DMS53 treated with DMSO at 0.1 percent for 48 hours (cell line): ENCODE measurements at regions not wholly inside any gene's neighbourhood (a gene's known extent, or its start where the extent isn't known, plus 50 kb on each side); places are given as distances from the start of the nearest gene placed in this dataset.
"Not testable (repeated sequence)": the region's sequence is repeated elsewhere in the genome, so short reads cannot be mapped to it uniquely, and the experiment has no call there.

Experiments used
- DNase-seq: peaks from one replicate; lab custom pipeline; 2025; ENCODE audit not compliant: unreplicated experiment; lab: John Stamatoyannopoulos, UW

GRCh38 chr14:43471595-43471994, 1035.5 kb downstream of the FSCB start:
- DNase-seq: no peak

- no peak for DNase-seq
These were observed 1042.1 kb downstream of the FSCB start for GRCh38 chr14:43464968-43465367.

- DNase-seq: peak; percentile 17
These were observed 1057.8 kb downstream of the FSCB start for GRCh38 chr14:43449291-43449690.

GRCh38 chr14:43438056-43438455, 1069.0 kb downstream of the FSCB start:
- no peak for DNase-seq

GRCh38 chr14:43418324-43418723, 1088.8 kb downstream of the FSCB start:
- DNase-seq: no peak

- no peak for DNase-seq
These were observed 1094.0 kb downstream of the FSCB start for GRCh38 chr14:43413084-43413483.

- DNase-seq: no peak
These were observed 1095.2 kb downstream of the FSCB start for GRCh38 chr14:43411841-43412240.

- DNase-seq: no peak
These were observed 1096.5 kb downstream of the FSCB start for GRCh38 chr14:43410631-43411030.

- DNase-seq: no peak
These were observed 1098.6 kb downstream of the FSCB start for GRCh38 chr14:43408472-43408871.

- no peak for DNase-seq
These were observed 1099.4 kb downstream of the FSCB start for GRCh38 chr14:43407706-43408105.

GRCh38 chr14:43406931-43407330, 1100.2 kb downstream of the FSCB start:
- DNase-seq: no peak

- no peak for DNase-seq
These were observed 1107.8 kb downstream of the FSCB start for GRCh38 chr14:43399289-43399688.

- DNase-seq: not testable (repeated sequence)
These were observed 1136.6 kb downstream of the FSCB start for GRCh38 chr14:43370565-43370896.

GRCh38 chr14:43369710-43370564, 1137.1 kb downstream of the FSCB start:
- DNase-seq: peak; percentile 35

- no peak for DNase-seq
These were observed 1144.5 kb downstream of the FSCB start for GRCh38 chr14:43362586-43362985.

GRCh38 chr14:43361751-43362150, 1145.3 kb downstream of the FSCB start:
- DNase-seq: no peak

GRCh38 chr14:43360239-43360638, 1146.8 kb downstream of the FSCB start:
- no peak for DNase-seq

- no peak for DNase-seq
These were observed 1147.8 kb downstream of the FSCB start for GRCh38 chr14:43359317-43359716.

GRCh38 chr14:43356979-43357545, 1150.0 kb downstream of the FSCB start:
- peak; percentile 5 for DNase-seq

GRCh38 chr14:43356382-43356781, 1150.7 kb downstream of the FSCB start:
- no peak for DNase-seq

- DNase-seq: no peak
These were observed 1165.2 kb downstream of the FSCB start for GRCh38 chr14:43341921-43342320.

GRCh38 chr14:43338713-43339112, 1168.4 kb downstream of the FSCB start:
- no peak for DNase-seq

- DNase-seq: no peak
These were observed 1170.7 kb downstream of the FSCB start for GRCh38 chr14:43336351-43336750.
